NCI-H2081 treated with DMSO at 0.1 percent for 48 hours (cell line): ENCODE measurements at regions not wholly inside any gene's neighbourhood (a gene's known extent, or its start where the extent isn't known, plus 50 kb on each side); places are given as distances from the start of the nearest gene placed in this dataset.

Experiments used
- DNase-seq: peaks from one replicate; lab custom pipeline; 2025; lab: John Stamatoyannopoulos, UW

GRCh38 chr3:20811631-20812030, 625.6 kb upstream of the SGO1 start:
- no peak for DNase-seq

GRCh38 chr3:20811006-20811405, 625.0 kb upstream of the SGO1 start:
- no peak for DNase-seq

- no peak for DNase-seq
These were observed 624.5 kb upstream of the SGO1 start for GRCh38 chr3:20810555-20810954.

- DNase-seq: no peak
These were observed 623.4 kb upstream of the SGO1 start for GRCh38 chr3:20809356-20809755.

- DNase-seq: no peak
These were observed 622.9 kb upstream of the SGO1 start for GRCh38 chr3:20808864-20809263.

GRCh38 chr3:20798666-20799065, 612.7 kb upstream of the SGO1 start:
- no peak for DNase-seq

GRCh38 chr3:20787005-20787404, 601.0 kb upstream of the SGO1 start:
- DNase-seq: peak; percentile 18

- no peak for DNase-seq
These were observed 590.7 kb upstream of the SGO1 start for GRCh38 chr3:20776692-20777091.

- no peak for DNase-seq
These were observed 590.3 kb upstream of the SGO1 start for GRCh38 chr3:20776286-20776685.

GRCh38 chr3:20773320-20773984, 587.4 kb upstream of the SGO1 start:
- DNase-seq: no peak

GRCh38 chr3:20772869-20773268, 586.9 kb upstream of the SGO1 start:
- DNase-seq: peak; percentile 11

GRCh38 chr3:20769430-20769829, 583.4 kb upstream of the SGO1 start:
- DNase-seq: no peak

- no peak for DNase-seq
These were observed 575.0 kb upstream of the SGO1 start for GRCh38 chr3:20760981-20761380.

- DNase-seq: no peak
These were observed 566.4 kb upstream of the SGO1 start for GRCh38 chr3:20752416-20752815.

GRCh38 chr3:20751296-20751695, 565.3 kb upstream of the SGO1 start:
- DNase-seq: no peak

- no peak for DNase-seq
These were observed 561.7 kb upstream of the SGO1 start for GRCh38 chr3:20747741-20748140.

GRCh38 chr3:20743553-20744321, 557.7 kb upstream of the SGO1 start:
- DNase-seq: no peak

GRCh38 chr3:20742903-20743552, 557.0 kb upstream of the SGO1 start:
- no peak for DNase-seq

- DNase-seq: no peak
These were observed 555.4 kb upstream of the SGO1 start for GRCh38 chr3:20741381-20741780.

GRCh38 chr3:20739814-20740213, 553.8 kb upstream of the SGO1 start:
- DNase-seq: no peak

- no peak for DNase-seq
These were observed 550.4 kb upstream of the SGO1 start for GRCh38 chr3:20736287-20736852.

GRCh38 chr3:20729185-20729584, 543.2 kb upstream of the SGO1 start:
- no peak for DNase-seq

- DNase-seq: no peak
These were observed 540.8 kb upstream of the SGO1 start for GRCh38 chr3:20726786-20727185.
